ENCODE measurements at regions not wholly inside any gene's neighbourhood (a gene's known extent, or its start where the extent isn't known, plus 50 kb on each side); places are given as distances from the start of the nearest gene placed in this dataset.

- TF ChIP-seq CTCF (conservative IDR thresholded peaks at IDR 0.05; ENCODE audit: low read depth, low read length) (no peak), EZH2 (IDR thresholded peaks at IDR 0.05; ENCODE audit: borderline replicate concordance, low read depth, low read length, poor library complexity, severe bottlenecking) (no peak)
These were observed 146.2 kb upstream of the NR2F2 start for GRCh38 chr15:96184297-96184696.
